HAP-1 (cell line): ENCODE measurements at regions not wholly inside any gene's neighbourhood (a gene's known extent, or its start where the extent isn't known, plus 50 kb on each side); places are given as distances from the start of the nearest gene placed in this dataset.
A peak's percentile ranks its signal among the peaks of the same experiment; 100 is the strongest.
"Not testable (repeated sequence)": the region's sequence is repeated elsewhere in the genome, so short reads cannot be mapped to it uniquely, and the experiment has no call there.

ENCODE experiments used
- DNase-seq, 2 experiments: peaks; one replicate each; pipeline ENCODE4 v3.0.0-alpha.2; 2016 to 2020; ENCODE audit warnings: low spot score in 2 of 2
- H3K27me3 ChIP-seq: fragments of 250-450 bp; sonication (Bioruptor Pico); 2 replicates; pipeline ENCODE4 v1.5.1; 2020; ENCODE audit warnings: low read depth, mild to moderate bottlenecking, moderate library complexity
- H3K36me3 ChIP-seq: fragments of 250-450 bp; sonication (Bioruptor Pico); replicated peaks from 2 replicates; pipeline ENCODE4 v1.5.1; 2020; ENCODE audit warnings: mild to moderate bottlenecking
- H3K4me1 ChIP-seq: fragments of 250-450 bp; sonication (Bioruptor Pico); 2 replicates; pipeline ENCODE4 v1.5.1; 2020; ENCODE audit warnings: mild to moderate bottlenecking
- H3K4me3 ChIP-seq: fragments of 250-450 bp; sonication (Bioruptor Pico); 2 replicates; pipeline ENCODE4 v1.5.1; 2020; ENCODE audit warnings: mild to moderate bottlenecking, moderate library complexity
- H3K9me3 ChIP-seq: fragments of 250-450 bp; sonication (Bioruptor Pico); 2 replicates; pipeline ENCODE4 v1.5.1; 2020; ENCODE audit warnings: mild to moderate bottlenecking, moderate library complexity
- in situ Hi-C: fragments of 300-500 bp; cut with MboI; formaldehyde crosslinking; loops from 3 replicates; pipeline ENCODE4 v1.14.3; 2020; ENCODE audit warnings: low sequenced_read_pairs, inconsistent platforms, mixed read lengths

DNA sequence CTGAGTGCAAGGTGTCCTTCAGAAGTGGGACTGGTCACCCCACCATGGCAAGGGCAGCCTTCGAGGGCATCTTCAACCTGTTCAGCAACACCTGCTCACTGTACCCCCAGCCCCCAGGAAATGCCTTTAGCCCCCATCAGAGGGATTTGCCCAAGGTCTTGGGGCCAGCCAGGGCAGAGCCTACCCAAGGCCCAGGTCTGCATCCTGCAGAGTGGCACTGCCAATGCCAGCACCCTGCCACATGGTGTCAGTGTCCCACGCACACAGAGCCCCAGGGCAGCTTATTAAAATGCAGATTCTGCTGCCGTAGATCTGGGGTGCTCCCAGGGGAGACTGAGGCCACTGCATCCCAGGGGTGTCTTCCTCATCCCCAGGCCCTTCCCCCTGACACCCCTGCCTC, 106.2 kb upstream of the KCTD7 start:
- Histone ChIP-seq H3K4me1 (no peaks in the 10 kb centered on the region), H3K27me3 (no peaks in the 10 kb centered on the region), H3K36me3 (no peaks in the 10 kb centered on the region), H3K9me3 (no peaks in the 10 kb centered on the region), H3K4me3 (no peak overlapping the region)
- no peak for DNase-seq
- in situ Hi-C loops = no loop called here

DNA sequence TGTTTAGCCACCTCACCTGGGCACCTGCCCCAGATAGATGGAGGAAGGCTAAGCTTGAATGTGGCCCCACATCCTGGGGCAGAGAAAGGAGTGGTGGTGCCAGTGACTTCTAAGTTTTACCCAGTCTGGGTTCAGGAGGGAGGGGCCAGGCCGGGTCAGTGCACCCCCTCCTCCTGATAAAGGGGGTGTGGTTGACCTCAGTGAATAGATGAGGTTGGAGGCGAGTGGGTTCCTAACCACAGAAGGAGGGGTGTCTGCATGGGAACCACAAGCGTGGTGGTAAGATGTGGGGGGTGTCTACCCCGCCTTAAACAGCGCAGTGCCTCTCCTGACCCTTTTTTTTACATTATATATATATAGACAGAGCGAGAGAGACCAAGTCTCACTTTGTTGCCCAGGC, 105.3 kb upstream of the KCTD7 start:
- H3K27me3 ChIP-seq = no peaks in the 10 kb centered on the region

DNA sequence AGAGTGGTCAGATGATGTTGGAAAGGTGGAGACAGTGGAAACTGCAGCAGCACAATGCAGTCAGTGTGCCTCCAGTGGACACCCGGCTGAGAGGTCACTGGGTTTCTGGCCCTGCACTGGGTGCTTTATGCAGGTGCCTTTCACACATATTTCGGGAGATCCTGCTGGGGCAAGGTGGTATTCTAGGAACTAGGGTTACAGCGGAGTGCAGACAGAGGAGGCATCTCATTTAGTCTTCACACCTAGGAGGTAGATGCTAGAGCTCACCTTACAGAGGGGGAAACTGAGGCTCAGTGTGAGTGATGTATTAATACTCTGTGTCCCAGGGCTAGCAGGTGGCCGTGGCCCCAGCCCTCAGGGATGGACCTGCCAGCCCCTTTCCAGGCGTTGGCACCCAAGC, 103.9 kb upstream of the KCTD7 start:
- Histone ChIP-seq H3K4me1 (no peaks in the 10 kb centered on the region), H3K36me3 (no peaks in the 10 kb centered on the region), H3K27me3 (no peaks in the 10 kb centered on the region), H3K9me3 (no peaks in the 10 kb centered on the region), H3K4me3 (no peak overlapping the region)
- DNase-seq = no peak
- in situ Hi-C loops = no loop called here

More for the DNA sequence above, 105.3 kb upstream of the KCTD7 start:
- H3K4me1 ChIP-seq = no peaks in the 10 kb centered on the region
- H3K36me3 ChIP-seq = no peaks in the 10 kb centered on the region
- no peak overlapping the region for H3K4me3 ChIP-seq
- H3K9me3 ChIP-seq = no peaks in the 10 kb centered on the region
- in situ Hi-C loops = no loop called here
- no peak for DNase-seq

DNA sequence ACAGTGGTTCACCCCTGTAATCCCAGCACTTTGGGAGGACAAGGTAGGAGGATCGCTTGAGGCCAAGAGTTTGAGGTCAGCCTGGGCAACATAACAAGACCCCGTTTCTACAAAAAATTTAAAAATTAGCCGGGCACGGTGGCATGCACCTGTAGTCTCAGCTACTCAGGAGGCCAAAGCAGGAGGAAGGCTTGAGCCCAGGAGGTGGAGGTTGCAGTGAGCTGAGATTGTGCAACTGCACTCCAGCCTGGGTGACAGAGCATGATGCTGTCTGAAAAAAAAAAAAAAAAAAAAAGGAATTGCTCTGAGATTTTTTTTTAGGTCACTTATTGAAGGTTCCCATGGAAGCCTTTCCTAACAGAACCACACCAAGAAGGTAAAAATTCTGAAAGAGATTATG, 101.9 kb upstream of the KCTD7 start:
- DNase-seq, H3K36me3 ChIP-seq, H3K27me3 ChIP-seq, H3K4me3 ChIP-seq, H3K4me1 ChIP-seq, in situ Hi-C loops, H3K9me3 ChIP-seq: not testable (repeated sequence)

DNA sequence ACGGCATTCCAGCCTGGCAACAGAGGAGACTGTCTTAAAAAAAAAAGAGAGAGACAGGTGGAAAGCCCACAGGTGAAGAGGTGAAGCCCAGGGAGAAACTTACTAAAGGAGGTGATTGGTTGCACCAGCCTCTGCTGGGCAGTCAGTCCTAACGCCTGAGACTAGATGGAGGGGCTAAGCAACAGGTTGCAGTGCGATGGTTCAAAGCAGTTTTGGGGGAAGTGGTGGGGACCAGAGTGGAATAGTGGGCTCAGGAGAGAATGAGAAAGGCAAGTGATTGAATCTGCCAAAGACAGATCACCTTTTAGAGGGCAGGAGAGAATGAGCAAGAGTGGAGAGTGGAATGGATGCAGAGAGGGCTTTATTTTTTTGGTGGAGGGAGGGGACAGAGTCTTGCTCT, 100.0 kb upstream of the KCTD7 start:
- H3K27me3 ChIP-seq = no peaks in the 10 kb centered on the region
- no peaks in the 10 kb centered on the region for H3K36me3 ChIP-seq
- in situ Hi-C loops = no loop called here
- no peak for DNase-seq
- H3K9me3 ChIP-seq = no peaks in the 10 kb centered on the region
- H3K4me3 ChIP-seq = no peak overlapping the region
- H3K4me1 ChIP-seq = no peaks in the 10 kb centered on the region

DNA sequence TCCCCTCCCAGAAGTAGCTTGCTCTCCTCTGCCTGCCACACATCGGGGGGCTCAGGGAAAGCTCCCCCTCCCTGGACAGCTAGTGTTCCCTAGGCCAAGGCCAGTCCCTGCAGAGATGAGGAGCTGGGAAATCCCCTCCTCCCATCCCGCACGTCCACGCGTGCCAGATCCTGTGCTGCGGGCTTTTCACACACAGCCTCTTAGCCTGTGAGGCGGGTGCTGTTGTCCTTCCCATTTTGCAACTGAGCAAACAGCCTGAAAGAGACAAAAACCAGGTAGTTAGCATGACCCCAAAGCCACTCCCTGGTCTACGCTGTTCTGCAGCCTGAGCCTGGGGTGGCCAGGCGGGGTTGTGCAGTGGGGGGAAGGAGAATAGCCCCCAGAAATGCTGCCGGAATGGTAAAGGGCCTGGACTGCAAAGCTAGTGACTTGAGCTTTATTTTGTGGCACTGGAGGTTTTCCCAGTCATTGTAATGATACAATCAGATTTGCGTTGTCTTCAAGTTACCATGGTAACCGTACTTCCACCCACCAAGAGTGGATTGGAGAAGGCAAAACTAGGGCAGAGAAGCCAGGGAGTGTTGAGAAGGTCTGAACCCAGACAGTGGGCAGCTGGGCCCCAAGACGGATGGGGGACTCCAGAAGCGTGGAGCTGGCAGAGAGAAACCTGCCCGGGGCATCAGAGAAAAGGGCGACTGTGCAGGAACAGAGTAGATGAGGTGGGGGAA, 98.6 kb upstream of the KCTD7 start:
- in situ Hi-C loops = no loop called here
- Histone ChIP-seq H3K4me1 (no peaks in the 10 kb centered on the region), H3K4me3 (no peak overlapping the region), H3K9me3 (no peaks in the 10 kb centered on the region), H3K36me3 (no peaks in the 10 kb centered on the region), H3K27me3 (no peaks in the 10 kb centered on the region)
- DNase-seq = peak in 1 of 2 experiments; percentile 15

DNA sequence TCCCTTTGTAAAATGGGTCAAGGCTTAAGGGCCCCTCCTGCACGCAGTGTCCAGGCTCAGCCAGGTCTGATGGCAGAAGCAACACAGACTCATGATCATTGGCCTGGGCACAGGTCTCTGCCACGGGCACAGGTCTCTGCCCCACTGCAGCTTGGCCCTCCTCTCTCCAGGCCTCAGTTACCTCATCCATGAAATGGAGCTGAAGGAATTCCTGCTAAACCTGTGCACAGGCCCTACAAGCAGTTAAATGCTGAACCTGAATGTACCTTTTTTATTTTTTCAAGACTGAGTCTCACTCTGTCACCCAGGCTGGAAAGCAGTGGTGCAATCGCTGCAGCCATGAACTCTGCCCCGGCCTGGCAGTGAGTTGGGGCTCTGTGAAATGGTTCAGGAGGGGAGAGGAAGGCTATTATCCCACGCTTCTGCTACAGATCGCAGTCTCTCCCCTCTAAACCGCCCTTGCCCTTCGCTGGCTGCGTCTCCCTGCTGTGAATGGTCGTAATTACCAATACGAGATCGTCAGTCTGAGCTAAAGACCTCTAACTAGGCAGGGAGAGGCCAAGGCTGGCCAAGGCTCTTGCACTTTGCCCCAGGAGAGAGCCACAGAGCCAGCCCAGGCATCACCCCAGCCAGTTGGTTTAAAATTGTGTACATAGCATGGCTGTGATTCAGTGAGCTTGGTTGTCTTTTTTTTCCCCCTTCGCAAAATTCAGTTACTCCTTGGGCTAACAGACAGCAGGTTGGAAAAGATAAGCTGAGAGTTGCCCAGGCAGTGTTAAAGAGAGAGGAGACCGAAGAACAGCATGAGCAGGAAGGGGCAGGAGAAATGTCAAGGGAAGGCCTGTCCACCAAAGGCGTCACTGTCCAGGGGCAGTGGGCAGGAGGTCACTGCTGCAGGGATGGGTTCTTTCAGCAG, 93.0 kb upstream of the KCTD7 start:
- no peaks in the 10 kb centered on the region for H3K36me3 ChIP-seq
- peaks cover 5% of the 10 kb centered on the region; the same call in 1 of the 2 replicates for H3K4me1 ChIP-seq
- in situ Hi-C loops = no loop called here
- H3K4me3 ChIP-seq = no peak overlapping the region
- H3K27me3 ChIP-seq = no peaks in the 10 kb centered on the region
- DNase-seq = no peak
- no peaks in the 10 kb centered on the region for H3K9me3 ChIP-seq

DNA sequence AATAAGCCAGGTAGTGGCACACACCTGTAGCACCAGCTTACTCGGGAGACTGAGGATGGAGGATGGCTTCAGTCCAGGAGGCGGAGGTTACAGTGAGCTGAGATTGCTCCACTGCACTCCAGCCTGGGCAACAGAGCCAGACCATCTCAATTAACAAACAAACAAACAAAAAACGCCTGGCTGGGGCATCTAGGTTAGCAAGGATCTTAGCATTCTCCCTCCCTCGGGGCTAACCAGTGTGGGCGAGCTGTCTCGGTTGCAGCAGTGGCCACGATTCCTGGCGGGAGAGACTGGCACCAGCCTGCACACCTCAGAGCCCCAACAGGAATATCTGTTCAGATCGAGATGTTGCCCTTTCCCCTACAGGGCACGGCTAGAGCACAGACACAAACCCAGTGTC, 91.3 kb upstream of the KCTD7 start:
- in situ Hi-C loops = no loop called here
- no peak overlapping the region for H3K4me3 ChIP-seq
- H3K36me3 ChIP-seq = no peaks in the 10 kb centered on the region

DNA sequence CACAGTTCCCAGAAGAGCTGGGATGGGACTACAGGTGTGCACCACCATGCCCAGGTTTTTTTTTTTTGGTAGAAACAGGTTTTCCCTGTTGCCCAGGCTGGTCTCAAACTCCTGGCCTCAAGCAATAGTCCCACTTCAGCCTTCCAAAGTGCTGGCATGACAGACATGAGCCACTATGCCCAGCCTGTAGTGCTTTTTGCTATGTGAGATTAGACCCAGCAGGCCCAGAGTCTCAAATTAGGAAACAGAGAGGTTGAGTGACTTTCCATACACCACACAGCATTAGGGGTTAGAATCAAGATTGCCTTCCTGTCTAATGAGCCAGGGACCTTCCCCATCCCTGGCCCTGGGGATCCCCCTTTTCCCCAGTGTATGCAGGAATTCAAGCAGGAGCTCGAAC, 90.8 kb upstream of the KCTD7 start:
- Histone ChIP-seq H3K4me3 (no peak overlapping the region), H3K36me3 (no peaks in the 10 kb centered on the region), H3K4me1 (peaks cover 5% of the 10 kb centered on the region; the same call in 1 of the 2 replicates), H3K9me3 (no peaks in the 10 kb centered on the region), H3K27me3 (no peaks in the 10 kb centered on the region)
- in situ Hi-C loops = no loop called here
- no peak for DNase-seq

More for the DNA sequence above, 91.3 kb upstream of the KCTD7 start:
- Histone ChIP-seq H3K9me3 (no peaks in the 10 kb centered on the region), H3K4me1 (peaks cover 5% of the 10 kb centered on the region; the same call in 1 of the 2 replicates), H3K27me3 (no peaks in the 10 kb centered on the region)
- no peak for DNase-seq

DNA sequence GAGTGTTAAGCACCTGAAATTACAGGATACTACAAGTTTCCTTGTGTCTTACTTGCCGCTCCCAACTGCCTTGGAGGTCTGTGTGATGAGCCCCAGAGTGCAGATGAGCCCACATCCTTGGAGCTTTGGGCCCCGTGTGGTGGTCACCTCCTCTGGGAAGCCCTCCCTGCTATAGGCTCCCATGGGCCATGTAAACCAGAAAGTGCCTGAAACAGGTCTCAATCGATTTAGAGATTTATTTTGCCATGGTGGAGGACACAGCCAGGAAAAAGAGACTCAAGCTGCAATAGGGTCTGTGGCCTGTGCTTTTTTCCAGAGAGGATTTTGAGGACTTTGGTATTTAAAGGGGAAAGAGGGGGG, 89.4 kb upstream of the KCTD7 start:
- in situ Hi-C loops = no loop called here

DNA sequence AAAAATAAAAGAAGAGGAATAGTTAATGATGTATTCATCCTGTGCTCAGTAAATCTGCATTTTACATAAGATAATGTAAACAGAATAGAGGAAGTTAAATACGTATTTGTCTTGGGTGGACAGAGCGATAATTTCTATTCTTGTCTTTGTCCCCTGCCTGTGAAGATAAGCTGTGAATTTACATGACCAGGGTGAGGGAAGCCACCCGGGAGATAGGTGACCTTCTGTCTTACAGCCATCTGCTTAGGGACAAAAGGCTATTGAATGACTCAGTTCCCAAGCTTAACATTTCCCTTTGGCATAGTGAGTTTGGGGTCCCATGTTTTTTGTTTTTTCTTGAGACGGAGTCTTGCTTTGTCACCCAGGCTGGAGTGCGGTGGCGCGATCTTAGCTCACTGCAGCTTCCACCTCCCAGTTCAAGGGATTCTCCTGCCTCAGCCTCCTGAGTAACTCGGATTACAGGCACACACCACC, 88.7 kb upstream of the KCTD7 start:
- no peak for DNase-seq
- H3K27me3 ChIP-seq = no peaks in the 10 kb centered on the region
- H3K36me3 ChIP-seq = peaks cover 4% of the 10 kb centered on the region; the same call in 1 of the 2 replicates
- H3K4me1 ChIP-seq = peaks cover 5% of the 10 kb centered on the region; the same call in 1 of the 2 replicates
- no peak overlapping the region for H3K4me3 ChIP-seq
- in situ Hi-C loops = no loop called here
- no peaks in the 10 kb centered on the region for H3K9me3 ChIP-seq

More for the DNA sequence above, 89.4 kb upstream of the KCTD7 start:
- no peak for DNase-seq
- no peaks in the 10 kb centered on the region for H3K9me3 ChIP-seq
- H3K36me3 ChIP-seq = peaks cover 3% of the 10 kb centered on the region; the same call in 1 of the 2 replicates
- H3K4me3 ChIP-seq = no peak overlapping the region
- peaks cover 5% of the 10 kb centered on the region; the same call in 1 of the 2 replicates for H3K4me1 ChIP-seq
- no peaks in the 10 kb centered on the region for H3K27me3 ChIP-seq

DNA sequence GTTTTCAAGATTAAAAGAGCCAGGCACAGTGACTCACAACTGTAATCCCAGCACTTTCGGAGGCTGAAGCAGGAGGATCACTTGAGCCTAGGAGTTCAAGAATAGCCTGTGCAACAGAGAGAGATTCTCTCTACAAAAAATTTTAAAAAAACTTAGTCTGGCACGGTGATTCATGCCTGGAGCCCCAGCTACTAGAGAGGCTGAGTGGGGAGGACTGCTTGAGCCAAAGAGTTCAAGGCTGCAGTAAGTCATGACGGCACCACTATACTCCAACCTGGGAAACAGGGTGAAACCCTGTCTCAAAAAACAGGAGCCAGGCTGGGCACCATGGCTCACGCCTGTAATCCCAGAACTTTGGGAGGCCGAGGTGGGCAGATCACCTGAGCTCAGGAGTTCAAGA, 86.6 kb upstream of the KCTD7 start:
- no peak for DNase-seq

DNA sequence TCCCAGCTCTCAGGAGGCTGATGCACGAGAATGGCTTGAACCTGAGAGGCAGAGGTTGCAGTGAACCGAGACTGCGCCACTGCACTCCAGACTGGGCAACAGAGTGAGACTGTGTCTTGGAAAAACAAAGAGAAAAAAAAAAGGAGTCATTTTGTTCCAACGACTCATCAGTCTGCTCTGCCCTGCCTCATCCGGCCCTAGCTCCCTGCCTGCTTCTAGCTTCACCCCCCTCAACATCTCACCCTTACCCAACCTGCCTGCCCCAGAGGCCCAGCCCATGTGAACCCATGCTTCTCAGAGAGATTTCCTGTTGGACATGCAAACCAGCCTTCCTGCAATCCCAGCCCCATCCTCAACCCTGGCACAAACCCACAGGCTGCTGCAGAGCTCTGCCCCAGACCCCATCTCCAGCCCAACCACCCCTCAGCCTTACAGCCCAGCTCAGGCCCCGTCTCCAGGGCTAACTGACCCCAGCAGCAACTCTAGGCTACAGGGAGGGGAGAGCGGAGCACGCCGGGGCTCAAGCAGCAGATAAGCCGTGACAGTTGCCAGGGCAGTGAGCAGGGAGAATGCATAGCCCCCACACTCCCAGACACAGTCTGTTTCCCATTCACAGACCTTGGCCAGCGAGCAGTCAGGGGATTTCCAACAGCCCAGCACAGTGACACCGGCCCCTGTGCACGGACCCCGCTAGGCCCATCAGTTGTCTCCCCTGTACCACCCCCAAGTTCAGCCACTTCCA, 86.0 kb upstream of the KCTD7 start:
- no peak for DNase-seq
- Histone ChIP-seq H3K9me3 (no peaks in the 10 kb centered on the region), H3K4me3 (no peak overlapping the region), H3K27me3 (no peaks in the 10 kb centered on the region), H3K36me3 (peaks cover 9% of the 10 kb centered on the region), H3K4me1 (peaks cover 5% of the 10 kb centered on the region; the same call in 1 of the 2 replicates)
- in situ Hi-C loops = no loop called here

More for the DNA sequence above, 86.6 kb upstream of the KCTD7 start:
- Histone ChIP-seq H3K4me1 (peaks cover 5% of the 10 kb centered on the region; the same call in 1 of the 2 replicates), H3K27me3 (no peaks in the 10 kb centered on the region), H3K9me3 (no peaks in the 10 kb centered on the region), H3K36me3 (peaks cover 9% of the 10 kb centered on the region), H3K4me3 (no peak overlapping the region)
- in situ Hi-C loops = no loop called here
